GM10266 (cell line): ENCODE measurements at regions not wholly inside any gene's neighbourhood (a gene's known extent, or its start where the extent isn't known, plus 50 kb on each side); places are given as distances from the start of the nearest gene placed in this dataset.

Experiments
- DNase-seq: peaks from one replicate; pipeline ENCODE4 v3.0.0; 2012; ENCODE audit errors: extremely low spot score
- TF ChIP-seq, protein P1 (sequence below): IDR thresholded peaks from 2 replicates; pipeline ENCODE4 v1.5.1; 2012; ENCODE audit warnings: mild to moderate bottlenecking, low read depth; ENCODE audit not compliant: control insufficient read depth, insufficient read depth; ENCODE audit errors: missing control alignments

DNA sequence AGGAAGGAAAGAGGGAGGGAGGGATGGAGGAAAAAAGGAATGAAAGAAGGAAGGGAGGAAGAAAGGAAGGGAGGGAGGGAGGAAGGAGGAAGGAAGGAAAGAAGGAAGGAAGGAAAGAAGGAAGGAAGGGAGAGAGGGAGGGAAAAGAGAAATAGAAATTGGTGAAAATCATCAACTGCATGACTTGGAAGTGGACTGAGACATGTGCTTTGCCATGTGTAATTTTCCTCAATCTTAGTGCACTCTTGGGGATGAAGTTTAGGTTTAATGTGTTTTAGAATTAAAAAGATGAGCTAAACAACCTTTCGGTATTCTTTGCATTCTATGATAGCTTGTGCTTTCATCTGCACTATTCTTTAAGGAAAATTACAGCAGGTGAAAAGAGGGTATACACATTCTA is 320.1 kb upstream of the GALNT5 start:
- TF ChIP-seq, protein P1, sequence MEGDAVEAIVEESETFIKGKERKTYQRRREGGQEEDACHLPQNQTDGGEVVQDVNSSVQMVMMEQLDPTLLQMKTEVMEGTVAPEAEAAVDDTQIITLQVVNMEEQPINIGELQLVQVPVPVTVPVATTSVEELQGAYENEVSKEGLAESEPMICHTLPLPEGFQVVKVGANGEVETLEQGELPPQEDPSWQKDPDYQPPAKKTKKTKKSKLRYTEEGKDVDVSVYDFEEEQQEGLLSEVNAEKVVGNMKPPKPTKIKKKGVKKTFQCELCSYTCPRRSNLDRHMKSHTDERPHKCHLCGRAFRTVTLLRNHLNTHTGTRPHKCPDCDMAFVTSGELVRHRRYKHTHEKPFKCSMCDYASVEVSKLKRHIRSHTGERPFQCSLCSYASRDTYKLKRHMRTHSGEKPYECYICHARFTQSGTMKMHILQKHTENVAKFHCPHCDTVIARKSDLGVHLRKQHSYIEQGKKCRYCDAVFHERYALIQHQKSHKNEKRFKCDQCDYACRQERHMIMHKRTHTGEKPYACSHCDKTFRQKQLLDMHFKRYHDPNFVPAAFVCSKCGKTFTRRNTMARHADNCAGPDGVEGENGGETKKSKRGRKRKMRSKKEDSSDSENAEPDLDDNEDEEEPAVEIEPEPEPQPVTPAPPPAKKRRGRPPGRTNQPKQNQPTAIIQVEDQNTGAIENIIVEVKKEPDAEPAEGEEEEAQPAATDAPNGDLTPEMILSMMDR = no peak
- no peak for DNase-seq

- TF ChIP-seq, protein P1 = no peak
- DNase-seq = no peak
These were observed 312.6 kb upstream of the GALNT5 start for GRCh38 chr2:156944871-156945270.

- TF ChIP-seq, protein P1 = no peak
These were observed 310.2 kb upstream of the GALNT5 start for GRCh38 chr2:156947261-156947660.

GRCh38 chr2:156955701-156956100 is 301.8 kb upstream of the GALNT5 start:
- DNase-seq = no peak
- TF ChIP-seq, protein P1 = no peak

More at GRCh38 chr2:156947261-156947660, 310.2 kb upstream of the GALNT5 start:
- DNase-seq = no peak

DNA sequence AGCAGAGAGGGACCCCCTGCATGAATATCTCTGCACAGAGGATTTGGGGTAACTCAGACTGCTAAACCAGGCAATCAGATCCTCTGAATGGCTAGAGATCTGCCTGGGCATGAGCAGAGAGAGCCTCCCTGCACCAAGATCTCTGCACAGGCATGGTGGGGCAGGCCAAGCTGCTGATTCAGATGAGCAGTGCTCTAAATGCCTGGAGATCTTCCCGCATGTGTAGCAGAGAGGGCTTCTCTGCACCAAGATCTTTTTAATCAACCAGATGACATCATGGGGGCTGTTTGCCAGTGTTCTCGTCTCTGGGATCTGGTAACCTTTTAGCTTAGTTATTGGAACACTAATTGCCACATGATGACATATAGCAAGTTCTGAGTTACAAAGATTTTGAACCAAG is 301.3 kb upstream of the GALNT5 start:
- TF ChIP-seq, protein P1 = no peak

DNA sequence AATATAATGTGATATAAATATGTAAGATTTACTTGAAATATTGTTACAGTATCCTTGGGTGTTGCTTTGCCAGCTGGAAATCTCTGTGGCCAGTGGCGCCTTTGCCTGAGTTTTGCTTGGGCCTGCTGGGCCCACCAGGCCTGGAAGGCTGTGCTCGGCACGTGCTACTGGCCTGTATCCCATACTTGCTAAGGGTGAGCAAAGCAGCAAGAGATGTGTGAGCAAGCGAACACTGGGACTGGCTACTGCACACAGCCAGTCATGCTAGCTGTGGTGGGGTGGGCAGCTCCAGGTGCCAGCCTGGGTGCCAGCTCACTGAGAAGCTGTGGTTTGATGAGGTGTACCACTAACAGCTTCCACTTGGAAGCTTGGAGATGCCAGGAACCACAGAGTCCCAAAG is 299.1 kb upstream of the GALNT5 start:
- TF ChIP-seq, protein P1 = no peak

More for the DNA sequence above, 301.3 kb upstream of the GALNT5 start:
- no peak for DNase-seq

GRCh38 chr2:156959481-156959880 is 298.0 kb upstream of the GALNT5 start:
- TF ChIP-seq, protein P1 = no peak
- DNase-seq = no peak

More for the DNA sequence above, 299.1 kb upstream of the GALNT5 start:
- DNase-seq = no peak
